ENCODE measurements at regions not wholly inside any gene's neighbourhood (a gene's known extent, or its start where the extent isn't known, plus 50 kb on each side); places are given as distances from the start of the nearest gene placed in this dataset.

- no peak overlapping the region for H2BK15ac ChIP-seq (ENCODE audit: low read length)
- DNase-seq (ENCODE audit: low read depth in 1 of 2, low spot score in 2 of 2) (no peak), FAIRE-seq (no peak)
- no peak overlapping the region for H3K14ac ChIP-seq (ENCODE audit: insufficient read length)
- POLR2A ChIA-PET (ENCODE audit: partially characterized antibody), result interaction anchor here (0.7 kb wide), 1 partner anchor 153 kb away, joined by 3 read pairs; no protein-coding TSS in a partner anchor
- H2BK20ac ChIP-seq (ENCODE audit: low read length), result no peak overlapping the region
- no peak overlapping the region for H2AK5ac ChIP-seq (ENCODE audit: low read depth, low read length)
- WGBS, 2 experiments (ENCODE audit: extremely low coverage in 1 of 2, insufficient coverage in 1 of 2, insufficient read length in 1 of 2, insufficient replicate concordance in 2 of 2, low coverage in 1 of 2, low lambda C conversion rate in 2 of 2, missing lambda C conversion rate in 1 of 2), result 19% methylated on average over 3 of the region's 3 CpGs; no CpG with 5 or more reads in 1 of the 2 experiments
- H3K4ac ChIP-seq (replicated peaks; ENCODE audit: insufficient read length, low read depth, low read length), result no peak overlapping the region
- H3K23ac ChIP-seq (ENCODE audit: insufficient read length), result no peak overlapping the region
- H3K27ac ChIP-seq (ENCODE audit: low read depth, low read length), result no peak overlapping the region
- no peak overlapping the region for H2BK5ac ChIP-seq (ENCODE audit: low read depth, low read length)
- no peak overlapping the region for H3K9ac ChIP-seq (replicated peaks in 1 of 4; ENCODE audit: extremely low read depth in 1 of 4, low read depth in 3 of 4, low read length in 3 of 4)
- no peak overlapping the region for H3K18ac ChIP-seq (ENCODE audit: extremely low read depth, low read length)
- H4K5ac ChIP-seq (ENCODE audit: insufficient read length, low read depth, low read length), result no peak overlapping the region
- no peak overlapping the region for H2BK120ac ChIP-seq (replicated peaks; ENCODE audit: low read depth, low read length)
- no peak overlapping the region for H3K56ac ChIP-seq (replicated peaks; ENCODE audit: insufficient read length, low read depth, low read length)
- H3K4me3 ChIP-seq (ENCODE audit: extremely low read depth in 1 of 4, insufficient read depth in 2 of 4, low read depth in 3 of 4, low read length in 4 of 4), result no peak overlapping the region
- H4K20me1 ChIP-seq (replicated peaks in 1 of 2; ENCODE audit: control insufficient read depth in 1 of 2, insufficient read depth in 2 of 2, low read length in 2 of 2), result no peaks in the 10 kb centered on the region
- no peak overlapping the region for H4K8ac ChIP-seq (ENCODE audit: extremely low read depth, insufficient read depth, low read length)
- no peaks in the 10 kb centered on the region for H3K9me3 ChIP-seq (ENCODE audit: insufficient read depth in 2 of 2, low read depth in 1 of 2, low read length in 1 of 2)
- no peak overlapping the region for H4K91ac ChIP-seq (replicated peaks; ENCODE audit: insufficient read length, low read length)
- no peaks in the 10 kb centered on the region for H3K4me1 ChIP-seq (replicated peaks in 1 of 4; ENCODE audit: control insufficient read depth in 3 of 4, insufficient read depth in 4 of 4, low read length in 3 of 4)
- CTCF ChIA-PET (ENCODE audit: partially characterized antibody), result interaction anchor here (1.1 kb wide), 1 partner anchor 16 kb away, joined by 3 read pairs; no protein-coding TSS in a partner anchor
- H3K79me1 ChIP-seq (ENCODE audit: low read depth, low read length), result no peaks in the 10 kb centered on the region
- H2AFZ ChIP-seq (ENCODE audit: low read length), result no peak overlapping the region
- H3K79me2 ChIP-seq (ENCODE audit: control insufficient read depth in 1 of 2, insufficient read depth in 2 of 2, low read length in 2 of 2), result no peaks in the 10 kb centered on the region
- H3K36me3 ChIP-seq (ENCODE audit: control insufficient read depth in 2 of 4, insufficient read depth in 4 of 4, low read length in 3 of 4), result no peaks in the 10 kb centered on the region
- no peaks in the 10 kb centered on the region for H3K23me2 ChIP-seq (ENCODE audit: low read depth, low read length)
- H3K4me2 ChIP-seq (ENCODE audit: insufficient read depth in 1 of 2, low read depth in 2 of 2, low read length in 2 of 2), result no peak overlapping the region
- no peak overlapping the region for H2BK12ac ChIP-seq (ENCODE audit: low read depth, low read length)
- no peaks in the 10 kb centered on the region for H3K27me3 ChIP-seq (replicated peaks in 1 of 4; ENCODE audit: control insufficient read depth in 3 of 4, extremely low read depth in 1 of 4, insufficient read depth in 3 of 4, low read length in 3 of 4)
- no peak for TF ChIP-seq SP1 (IDR thresholded peaks at IDR 0.05; ENCODE audit: low read depth, low read length)
- TF ChIP-seq TAF7 (optimal IDR thresholded peaks at IDR 0.05; ENCODE audit: borderline replicate concordance, low read depth, low read length), result no peak
- no peak for TF ChIP-seq GABPA (IDR thresholded peaks at IDR 0.05; ENCODE audit: borderline replicate concordance, insufficient read depth, low read length)
- no peak for TF ChIP-seq POLR2AphosphoS5 (IDR thresholded peaks at IDR 0.05; ENCODE audit: low read depth, low read length)
- TF ChIP-seq RNF2 (IDR thresholded peaks at IDR 0.05; ENCODE audit: borderline replicate concordance, low read depth, low read length, missing control alignments, poor library complexity, severe bottlenecking), result no peak
- no peak for TF ChIP-seq GTF2F1 (IDR thresholded peaks at IDR 0.05; ENCODE audit: borderline replicate concordance, low read depth, low read length)
- no peak for TF ChIP-seq FOSL1 (IDR thresholded peaks at IDR 0.05; ENCODE audit: insufficient read depth, low read depth, low read length)
- no peak for TF ChIP-seq CREB1 (IDR thresholded peaks at IDR 0.05)
- TF ChIP-seq NANOG (IDR thresholded peaks at IDR 0.05; ENCODE audit: insufficient read depth, low read depth, low read length, poor library complexity, severe bottlenecking), result no peak
- TF ChIP-seq CTCF (IDR thresholded peaks at IDR 0.05; ENCODE audit: control extremely low read depth in 1 of 3, insufficient read depth in 1 of 3, low read depth in 1 of 3, low read length in 3 of 3), result no peak
- no peak for TF ChIP-seq BACH1 (IDR thresholded peaks at IDR 0.05; ENCODE audit: low read length)
- TF ChIP-seq SAP30 (IDR thresholded peaks at IDR 0.05; ENCODE audit: insufficient read depth, insufficient replicate concordance, low read length), result no peak
Observed at GRCh38 chr13:54934121-54934520, 1905.5 kb downstream of the OLFM4 start.

Measured in H1 (cell line).